GM19043 (cell line): ENCODE measurements at regions not wholly inside any gene's neighbourhood (a gene's known extent, or its start where the extent isn't known, plus 50 kb on each side); places are given as distances from the start of the nearest gene placed in this dataset.
"Not testable (repeated sequence)": the region's sequence is repeated elsewhere in the genome, so short reads cannot be mapped to it uniquely, and the experiment has no call there.

Source experiments
- ATAC-seq: cut with Tn5 transposase; IDR thresholded peaks from one replicate; pipeline ENCODE4 v1.9.1; 2021; ENCODE audit warnings: low read depth; ENCODE audit not compliant: unreplicated experiment

DNA sequence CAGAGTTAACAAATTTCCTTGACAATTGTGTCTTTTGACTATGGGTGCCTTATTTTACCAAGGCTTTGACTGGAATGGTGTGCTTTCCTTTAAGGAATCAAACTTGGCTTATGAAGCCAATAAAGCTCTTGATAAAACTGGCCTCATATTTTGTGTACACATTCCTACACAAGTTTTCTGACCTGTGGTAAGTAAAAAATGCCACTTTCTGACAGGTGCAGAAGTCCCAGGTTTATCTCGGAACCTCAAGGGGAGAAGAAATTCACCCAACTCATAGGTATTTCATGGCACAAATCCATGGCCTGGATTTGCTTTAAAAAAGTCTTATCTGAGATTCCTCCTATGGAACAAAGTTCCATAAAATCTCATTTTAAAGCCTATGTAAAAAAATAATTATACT, 880.6 kb upstream of the LRATD1 start:
- no peak for ATAC-seq

DNA sequence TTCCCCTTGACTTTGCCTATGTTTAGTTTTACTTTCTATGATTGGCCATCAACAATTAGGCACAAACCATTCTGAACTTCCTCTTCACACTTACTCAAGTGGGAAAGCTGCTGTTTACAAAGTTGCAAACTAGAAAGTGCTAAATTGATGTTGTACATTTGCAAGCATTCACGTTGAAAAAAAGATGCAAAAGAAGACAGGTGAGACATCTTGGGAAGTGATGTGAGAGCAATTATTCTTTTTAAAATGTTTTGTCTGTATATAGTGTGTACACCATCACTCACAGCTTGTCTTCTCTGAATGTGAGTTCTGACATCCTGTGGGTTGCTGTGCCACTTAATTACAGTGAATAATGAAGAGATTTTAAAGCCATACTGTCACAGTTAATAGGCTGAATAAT, 874.1 kb upstream of the LRATD1 start:
- no peak for ATAC-seq

DNA sequence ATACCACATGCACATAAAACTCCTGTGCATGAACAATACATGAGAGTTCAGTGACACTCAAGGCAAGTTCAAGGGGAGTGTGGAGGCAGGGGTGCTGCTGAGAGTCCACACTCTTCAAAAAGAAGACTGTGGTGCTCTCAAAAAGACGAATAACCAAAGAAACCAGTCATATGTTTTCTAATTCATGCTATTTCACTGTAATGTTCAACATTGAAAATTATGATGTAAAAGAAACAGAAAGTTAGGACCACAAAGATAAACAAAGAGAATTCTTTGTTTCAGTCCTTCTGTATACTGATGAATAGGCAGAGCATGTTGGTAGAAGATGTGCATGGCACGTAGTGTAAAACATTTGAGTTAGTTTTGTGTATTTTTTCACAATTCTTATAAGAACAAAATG, 864.2 kb upstream of the LRATD1 start:
- ATAC-seq = no peak

DNA sequence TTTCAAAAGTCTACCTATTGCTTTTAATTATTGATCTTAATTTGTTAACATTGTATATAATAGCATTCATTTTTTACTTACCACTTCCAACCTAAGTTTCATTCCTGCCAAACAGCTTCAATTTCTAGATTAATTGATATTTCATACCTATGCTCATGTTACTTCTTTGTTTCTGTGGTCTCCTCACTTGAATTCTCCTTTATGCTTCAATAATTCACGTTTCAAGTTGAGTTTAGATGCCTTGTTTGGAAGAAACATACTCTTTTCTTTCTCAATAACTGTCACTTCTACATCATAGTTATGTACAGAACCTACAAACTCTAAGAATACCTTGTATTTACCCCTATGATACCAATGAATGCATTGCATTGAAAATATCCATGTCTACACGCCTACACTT, 862.2 kb upstream of the LRATD1 start:
- ATAC-seq = no peak

DNA sequence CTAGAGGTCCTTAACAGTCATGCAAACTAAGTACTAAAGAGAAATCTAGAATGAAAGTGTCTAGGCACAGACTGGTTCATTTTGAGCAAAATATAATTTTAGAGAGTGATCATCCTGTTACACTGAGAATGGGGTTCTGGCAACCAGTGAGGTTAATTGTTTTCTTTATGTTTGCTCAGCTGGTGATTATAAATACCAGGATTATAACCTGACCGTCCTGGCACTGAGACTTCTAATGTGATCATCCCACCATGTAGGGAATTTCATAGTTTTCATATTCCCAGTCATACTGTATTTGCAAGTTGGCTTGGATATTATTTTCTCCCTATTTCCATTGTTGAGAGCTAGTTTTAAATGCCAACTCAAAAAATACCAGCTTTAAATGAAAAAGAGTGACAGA, 852.5 kb upstream of the LRATD1 start:
- no peak for ATAC-seq

DNA sequence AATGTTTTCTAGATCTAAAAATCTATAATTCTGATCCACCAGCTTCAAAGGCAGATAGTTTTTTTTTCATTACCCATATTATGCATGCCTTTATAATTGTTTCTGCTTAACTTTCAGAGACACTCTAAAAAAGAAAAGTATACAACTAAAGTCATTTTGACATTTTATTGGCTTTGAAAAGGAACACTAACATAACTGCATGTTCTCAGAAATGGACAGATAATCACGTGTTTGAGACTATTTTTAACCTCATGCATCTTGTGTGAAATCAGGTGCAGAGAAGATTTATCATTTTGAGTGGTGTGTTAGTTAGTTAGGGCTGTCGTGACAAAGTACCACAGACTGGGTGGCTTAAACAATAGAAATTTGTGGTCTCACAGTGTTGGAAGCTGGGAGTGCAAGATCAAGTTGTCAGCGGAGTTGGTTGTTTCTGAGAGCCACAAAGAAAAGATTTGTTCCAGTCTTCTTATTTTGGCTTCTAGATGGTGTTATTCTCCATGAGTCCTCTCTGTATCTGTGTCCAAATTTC, 841.4 kb upstream of the LRATD1 start:
- ATAC-seq = no peak

DNA sequence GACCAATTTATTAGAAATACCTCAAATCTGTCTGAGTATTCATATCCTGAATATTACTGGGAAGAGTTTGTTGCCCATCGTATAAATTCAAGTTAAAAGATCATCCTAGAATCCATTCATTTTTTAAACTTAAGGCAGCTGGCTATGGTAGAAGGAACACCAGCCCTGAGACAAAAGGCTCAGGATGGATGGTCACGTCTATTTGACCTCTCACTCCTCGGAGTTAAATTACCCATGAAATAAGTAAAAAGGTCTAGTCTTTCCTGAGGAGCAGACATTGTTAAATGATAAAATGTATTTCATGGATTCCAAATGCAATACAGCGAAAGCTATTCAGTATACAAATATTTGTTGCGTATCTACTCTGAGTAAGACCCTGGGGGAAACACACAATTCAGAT, 826.0 kb upstream of the LRATD1 start:
- ATAC-seq = no peak

DNA sequence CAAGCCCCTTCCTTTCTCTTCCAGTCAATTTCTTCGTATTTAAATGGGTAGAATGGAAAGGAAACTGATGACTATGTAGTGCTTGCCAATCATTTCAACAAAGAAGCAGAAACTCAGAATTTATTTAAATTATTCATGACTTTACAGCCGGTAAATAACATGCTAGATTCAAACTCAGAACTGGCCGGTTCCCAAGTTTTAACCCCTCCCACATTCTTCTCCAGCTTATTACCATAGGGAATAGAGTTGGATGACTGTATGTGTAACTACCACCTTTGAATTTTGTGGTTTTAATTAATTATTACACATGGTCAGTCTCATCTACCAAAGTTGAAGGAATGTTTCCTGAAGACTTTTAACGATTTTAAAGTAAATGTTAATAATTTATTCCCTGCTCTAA, 819.3 kb upstream of the LRATD1 start:
- ATAC-seq = no peak

DNA sequence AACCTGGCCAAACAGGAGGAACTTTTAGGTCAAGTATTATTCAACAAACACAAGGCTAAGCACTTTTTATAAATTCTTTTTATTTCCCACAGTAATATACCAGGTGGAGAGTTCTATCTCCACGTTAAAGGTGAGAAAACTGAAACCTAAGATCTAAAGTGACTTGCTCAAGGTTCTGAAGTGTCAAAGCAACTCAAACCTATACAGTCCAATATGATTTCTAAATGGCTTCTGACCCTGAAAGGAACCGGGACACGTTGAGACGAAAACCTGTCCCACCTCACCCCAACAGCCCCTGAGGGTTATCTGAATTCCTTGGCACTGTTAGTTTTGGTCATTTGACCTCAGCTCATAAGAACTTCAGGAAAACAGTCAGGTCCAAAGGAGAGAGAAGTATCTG, 814.5 kb upstream of the LRATD1 start:
- ATAC-seq = no peak

DNA sequence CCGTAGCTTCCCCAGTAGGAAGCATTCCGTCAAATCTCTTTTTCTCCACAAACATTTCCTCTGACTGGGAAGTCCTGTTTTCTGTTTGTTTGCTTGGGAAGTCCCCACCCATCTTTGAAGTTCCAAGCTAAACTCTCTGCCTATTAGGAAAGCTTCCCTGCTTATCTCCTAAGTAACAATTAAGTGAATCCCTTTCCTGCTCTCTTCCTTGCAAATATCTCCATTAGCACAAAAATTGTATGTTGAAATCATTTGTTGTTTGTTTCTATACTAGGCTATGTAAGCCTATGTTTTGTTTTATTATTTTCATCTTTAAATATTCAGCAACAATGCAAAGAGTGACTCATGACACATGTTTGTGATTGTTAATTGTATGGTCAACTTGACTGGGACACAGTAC, 812.6 kb upstream of the LRATD1 start:
- no peak for ATAC-seq

DNA sequence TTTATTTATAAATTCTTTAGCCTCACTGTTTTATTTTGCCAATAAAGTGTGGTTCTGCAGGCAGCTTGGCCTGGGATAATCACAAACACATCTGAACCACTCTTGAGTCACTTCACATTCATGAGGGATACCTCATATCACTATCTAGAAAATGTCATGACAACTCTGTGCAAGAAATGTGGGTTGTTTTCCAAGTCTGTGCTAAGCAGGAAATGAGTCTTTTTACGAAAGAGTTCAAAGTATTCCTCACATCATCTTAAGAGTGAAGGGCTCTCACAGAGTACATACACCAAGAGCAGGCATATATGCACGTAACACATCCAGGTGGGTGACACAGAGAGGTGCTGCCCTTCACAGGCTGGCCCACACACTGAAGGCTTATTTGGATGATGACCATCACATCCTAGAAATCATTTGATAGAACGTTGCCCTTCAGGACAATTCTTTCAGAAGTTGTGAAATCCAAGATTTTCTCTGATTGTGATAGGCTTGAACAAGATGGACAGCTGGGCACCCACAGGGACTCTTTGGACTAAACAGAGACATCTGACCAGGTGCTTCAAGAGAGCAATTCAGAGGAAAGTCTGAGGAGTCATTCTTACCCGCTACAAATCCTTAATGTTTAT, 811.1 kb upstream of the LRATD1 start:
- no peak for ATAC-seq

DNA sequence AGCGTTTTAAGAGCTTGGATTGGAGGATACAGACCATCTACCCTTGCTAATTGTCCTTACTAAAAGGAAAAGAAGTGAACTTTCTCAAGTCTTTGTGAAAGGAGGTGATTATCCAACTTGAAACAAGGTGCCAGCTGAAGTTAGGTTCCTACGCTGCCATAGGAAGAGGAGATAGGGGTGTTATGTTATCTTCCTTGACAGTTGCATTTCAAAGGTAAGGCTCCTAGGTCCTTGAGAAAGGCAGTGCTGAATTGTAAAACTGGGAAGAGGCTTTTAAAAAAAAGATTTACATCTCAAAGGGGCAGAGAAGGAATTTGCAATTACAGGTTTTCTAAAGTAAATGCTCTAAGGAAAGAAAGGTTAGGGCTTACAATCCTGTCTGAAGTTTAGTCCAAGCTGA, 810.2 kb upstream of the LRATD1 start:
- no peak for ATAC-seq

DNA sequence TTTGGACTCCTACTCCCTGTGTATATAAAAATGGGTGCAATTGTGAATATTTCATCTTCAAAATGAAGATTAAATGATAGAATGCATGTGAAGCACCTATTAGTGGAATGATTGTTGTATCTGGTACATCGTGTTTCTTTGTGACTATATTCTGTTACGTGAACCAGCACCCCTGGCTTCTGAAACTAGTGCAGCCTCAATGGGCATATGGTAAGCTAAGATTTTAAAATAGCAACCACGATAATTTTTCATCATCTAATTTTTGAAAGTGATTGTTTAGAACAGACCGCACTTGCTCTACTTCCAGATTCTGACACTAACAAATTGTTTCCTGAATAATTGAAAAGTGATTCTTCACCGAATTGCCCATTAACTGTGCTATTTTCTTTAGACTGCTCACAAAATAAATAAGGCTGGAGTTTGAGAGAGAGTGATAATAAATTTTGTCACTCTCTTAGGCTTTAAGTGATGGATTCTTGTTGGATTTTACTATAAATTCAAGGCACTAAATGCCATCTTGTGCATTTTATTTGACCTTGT, 806.1 kb upstream of the LRATD1 start:
- ATAC-seq = no peak

DNA sequence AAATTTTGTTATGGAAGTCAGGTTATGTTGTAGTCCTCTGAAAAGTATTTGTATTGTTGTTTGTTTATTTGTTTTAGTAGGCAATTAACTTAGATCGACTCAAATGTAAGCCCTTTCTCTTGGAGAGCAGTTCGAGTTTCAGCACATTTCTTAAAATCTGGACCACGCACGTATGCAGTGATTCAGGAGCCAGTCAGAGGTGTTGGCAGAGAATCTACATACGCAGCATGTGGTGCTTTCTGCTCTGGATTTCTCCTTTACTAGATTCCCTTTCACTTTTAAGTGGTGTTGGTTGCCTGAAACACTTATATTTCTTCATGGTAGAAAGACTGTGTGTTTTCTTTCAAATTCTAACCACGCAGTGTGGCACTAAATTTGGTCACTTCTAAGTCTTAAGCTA, 773.9 kb upstream of the LRATD1 start:
- no peak for ATAC-seq

DNA sequence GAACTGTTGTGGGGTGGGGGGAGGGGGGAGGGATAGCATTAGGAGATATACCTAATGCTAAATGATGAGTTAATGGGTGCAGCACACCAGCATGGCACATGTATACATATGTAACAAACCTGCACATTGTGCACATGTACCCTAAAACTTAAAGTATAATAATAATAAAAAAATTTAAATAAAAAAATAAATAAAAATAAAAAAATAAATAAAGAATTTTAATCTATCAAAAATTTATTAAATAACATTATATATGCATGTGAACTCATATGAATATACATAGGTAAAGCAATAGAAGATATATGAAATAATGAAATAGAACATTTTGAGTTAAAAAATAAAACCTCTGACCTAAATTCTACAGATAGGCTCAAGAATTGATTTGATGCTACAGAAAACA, 764.2 kb upstream of the LRATD1 start:
- ATAC-seq = not testable (repeated sequence)

DNA sequence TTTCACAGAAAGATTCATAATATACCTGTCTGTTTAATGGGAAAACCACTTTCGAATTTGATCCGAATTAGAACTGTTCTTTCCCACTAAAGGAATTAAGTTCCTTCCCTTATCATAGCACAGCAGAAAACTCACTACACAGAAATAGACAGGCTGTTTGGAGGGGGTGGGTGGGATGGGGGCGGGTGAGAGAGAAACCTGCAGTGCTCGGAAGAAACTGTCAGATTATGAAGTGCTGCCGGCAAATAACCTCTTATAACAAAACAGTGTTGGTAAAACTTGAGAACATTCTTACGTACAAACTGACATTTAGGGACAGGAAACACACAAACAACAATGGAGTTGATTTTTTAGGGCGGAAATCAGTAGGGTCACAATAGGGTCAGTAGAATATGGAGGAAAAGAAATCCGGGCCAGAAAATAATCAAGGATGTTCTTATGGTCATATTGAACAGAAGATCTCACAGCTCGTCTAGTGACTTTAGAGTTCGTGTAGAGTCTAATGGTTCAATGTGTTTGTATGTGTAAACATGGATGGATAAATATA, 756.0 kb upstream of the LRATD1 start:
- ATAC-seq = no peak

DNA sequence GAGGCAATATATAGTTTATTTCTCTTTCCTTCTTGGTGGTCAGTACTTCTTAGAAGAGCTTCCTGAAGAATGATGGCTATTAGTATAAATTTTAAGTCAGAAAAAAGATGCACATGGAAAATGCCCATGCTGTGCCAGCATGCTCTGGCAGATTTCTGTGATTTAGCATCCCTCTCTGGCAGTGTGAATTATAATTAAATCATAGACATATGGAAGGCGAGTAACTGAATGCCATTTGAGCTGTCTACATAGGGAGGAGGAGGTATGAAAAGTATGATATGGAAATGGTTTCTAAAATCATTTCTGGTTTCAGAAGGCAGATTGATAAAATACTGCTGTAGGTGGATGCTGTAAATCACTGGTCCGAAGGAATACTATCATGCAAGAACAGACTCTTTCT, 754.9 kb upstream of the LRATD1 start:
- no peak for ATAC-seq

DNA sequence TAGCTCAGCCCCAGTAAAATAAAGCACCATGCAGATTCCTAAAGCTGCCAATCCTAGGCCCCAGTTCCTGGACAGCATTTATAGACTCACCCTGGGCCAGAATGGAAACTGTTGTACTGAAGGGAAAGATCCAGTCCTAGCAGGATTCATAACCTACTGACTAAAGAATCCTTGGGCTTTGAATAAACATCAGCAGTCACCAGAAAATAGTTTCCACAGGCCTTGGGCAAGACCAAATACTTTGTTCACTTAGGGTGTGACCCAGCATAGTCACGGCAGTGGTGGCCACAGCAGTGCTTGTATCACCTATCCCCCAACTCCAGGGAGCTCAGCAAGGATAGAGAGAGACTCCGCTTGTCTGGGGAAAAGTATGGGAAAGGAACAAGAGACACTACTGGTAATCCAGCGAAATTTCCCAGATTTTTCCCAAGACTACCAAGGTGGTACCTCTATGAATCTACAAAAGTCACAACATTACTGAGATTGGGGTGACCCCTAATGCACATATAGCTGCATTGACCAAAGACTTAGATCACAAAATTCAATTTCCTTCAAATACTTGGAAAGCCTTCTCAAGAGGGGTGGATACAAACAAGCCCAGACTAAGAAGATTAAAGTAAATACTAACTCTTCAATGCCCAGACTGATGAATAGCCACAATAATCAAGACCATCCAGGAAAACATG, 748.1 kb upstream of the LRATD1 start:
- ATAC-seq = no peak

DNA sequence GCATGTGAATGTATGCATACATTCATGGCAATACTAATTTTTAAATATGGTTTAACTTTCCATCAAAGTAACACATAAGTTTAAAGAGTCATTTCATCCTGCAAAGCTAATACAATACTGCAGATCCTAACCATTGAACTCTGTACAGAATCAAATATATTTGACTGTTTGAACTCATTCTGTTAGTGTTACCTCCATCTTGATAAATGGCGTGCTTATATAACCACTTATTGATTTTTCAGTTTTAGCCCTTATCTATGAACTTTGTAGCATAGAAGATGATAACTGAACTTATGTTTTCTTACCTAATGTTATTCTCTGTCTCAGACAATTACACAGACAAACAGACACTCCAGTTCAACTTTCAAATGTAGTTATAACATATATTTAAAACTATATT, 731.0 kb upstream of the LRATD1 start:
- ATAC-seq = no peak

DNA sequence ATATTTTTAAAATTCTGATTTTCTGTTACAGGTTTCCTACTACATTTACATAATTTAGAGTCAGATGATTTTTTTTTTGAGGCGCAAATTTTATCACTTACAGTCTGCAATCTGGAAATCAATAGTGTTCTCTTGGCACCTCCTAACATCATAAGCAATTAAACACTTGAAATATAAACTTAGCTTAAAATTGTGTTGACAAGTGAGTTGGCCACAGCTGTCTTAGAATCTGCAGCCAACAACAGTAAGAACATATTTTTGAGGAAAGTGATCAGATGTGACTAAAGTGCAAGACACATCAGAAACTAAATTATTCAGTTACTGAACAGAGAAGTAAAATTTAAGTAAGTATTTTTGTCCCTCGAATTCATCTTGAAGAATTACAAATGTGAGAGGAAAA, 726.7 kb upstream of the LRATD1 start:
- ATAC-seq = no peak

DNA sequence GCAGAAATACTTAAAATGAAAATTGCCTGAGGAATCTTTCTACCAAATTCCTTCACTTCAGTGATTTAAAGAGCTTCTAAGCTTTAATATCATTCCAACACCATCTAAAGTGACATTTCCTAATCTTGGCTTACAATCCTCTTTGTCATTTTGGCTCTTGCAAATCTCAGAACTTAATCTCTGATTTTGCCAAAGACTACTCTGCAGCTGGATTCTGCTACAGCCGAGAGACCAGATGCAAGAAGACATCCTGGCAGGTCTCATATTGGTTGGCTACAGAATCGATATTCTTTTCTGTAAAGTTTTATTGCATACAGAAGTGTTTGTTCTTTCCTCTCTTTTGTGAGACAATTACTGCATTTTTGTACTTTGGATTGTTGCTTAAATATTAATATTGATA, 716.5 kb upstream of the LRATD1 start:
- no peak for ATAC-seq

DNA sequence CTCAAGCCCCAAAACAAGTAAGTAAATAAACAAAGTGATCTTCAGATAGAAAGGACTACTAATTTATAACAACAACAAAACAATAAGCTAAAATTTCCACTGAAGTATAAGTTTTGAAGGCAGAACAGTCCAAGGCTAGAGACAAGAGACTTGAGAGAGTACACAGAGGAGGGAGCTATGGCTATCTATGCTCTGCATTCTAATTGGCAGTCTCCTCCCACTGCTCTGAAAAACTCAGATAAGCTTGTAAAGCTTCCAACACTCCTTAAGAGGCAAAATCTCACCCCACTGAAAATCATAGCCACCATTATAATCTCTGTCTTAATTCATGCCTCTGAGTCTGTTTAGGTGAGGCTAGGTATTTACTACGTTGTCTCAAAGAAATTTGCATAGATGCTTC, 714.6 kb upstream of the LRATD1 start:
- no peak for ATAC-seq
